ENCODE measurements at regions not wholly inside any gene's neighbourhood (a gene's known extent, or its start where the extent isn't known, plus 50 kb on each side); places are given as distances from the start of the nearest gene placed in this dataset.

GRCh38 chr7:41491308-41491707, 211.6 kb downstream of the INHBA start:
- Histone ChIP-seq H3K9me3 (no peaks in the 10 kb centered on the region), H3K4me3 (no peak overlapping the region), H3K36me3 (no peaks in the 10 kb centered on the region), H3K27ac (no peak overlapping the region), H3K27me3 (replicated peaks; ENCODE audit: insufficient read depth) (no peaks in the 10 kb centered on the region), H3K4me1 (ENCODE audit: control insufficient read depth in 1 of 2, low read depth in 2 of 2) (no peaks in the 10 kb centered on the region)
- TF ChIP-seq, protein P1, sequence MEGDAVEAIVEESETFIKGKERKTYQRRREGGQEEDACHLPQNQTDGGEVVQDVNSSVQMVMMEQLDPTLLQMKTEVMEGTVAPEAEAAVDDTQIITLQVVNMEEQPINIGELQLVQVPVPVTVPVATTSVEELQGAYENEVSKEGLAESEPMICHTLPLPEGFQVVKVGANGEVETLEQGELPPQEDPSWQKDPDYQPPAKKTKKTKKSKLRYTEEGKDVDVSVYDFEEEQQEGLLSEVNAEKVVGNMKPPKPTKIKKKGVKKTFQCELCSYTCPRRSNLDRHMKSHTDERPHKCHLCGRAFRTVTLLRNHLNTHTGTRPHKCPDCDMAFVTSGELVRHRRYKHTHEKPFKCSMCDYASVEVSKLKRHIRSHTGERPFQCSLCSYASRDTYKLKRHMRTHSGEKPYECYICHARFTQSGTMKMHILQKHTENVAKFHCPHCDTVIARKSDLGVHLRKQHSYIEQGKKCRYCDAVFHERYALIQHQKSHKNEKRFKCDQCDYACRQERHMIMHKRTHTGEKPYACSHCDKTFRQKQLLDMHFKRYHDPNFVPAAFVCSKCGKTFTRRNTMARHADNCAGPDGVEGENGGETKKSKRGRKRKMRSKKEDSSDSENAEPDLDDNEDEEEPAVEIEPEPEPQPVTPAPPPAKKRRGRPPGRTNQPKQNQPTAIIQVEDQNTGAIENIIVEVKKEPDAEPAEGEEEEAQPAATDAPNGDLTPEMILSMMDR (IDR thresholded peaks at IDR 0.05): no peak
- DNase-seq (ENCODE audit: low spot score) (no peak), ATAC-seq (ENCODE audit: insufficient number of reproducible peaks, low FRiP score, low read depth) (no peak)

GRCh38 chr7:41489885-41490284, 213.0 kb downstream of the INHBA start:
- Histone ChIP-seq H3K27ac (no peak overlapping the region), H3K4me3 (no peak overlapping the region), H3K9me3 (no peaks in the 10 kb centered on the region), H3K36me3 (no peaks in the 10 kb centered on the region), H3K27me3 (replicated peaks; ENCODE audit: insufficient read depth) (no peaks in the 10 kb centered on the region), H3K4me1 (ENCODE audit: control insufficient read depth in 1 of 2, low read depth in 2 of 2) (no peaks in the 10 kb centered on the region)
- DNase-seq (ENCODE audit: low spot score) (no peak), ATAC-seq (ENCODE audit: insufficient number of reproducible peaks, low FRiP score, low read depth) (no peak)
- TF ChIP-seq, protein P1 (IDR thresholded peaks at IDR 0.05): no peak

- no peaks in the 10 kb centered on the region for H3K36me3 ChIP-seq
- H3K4me1 ChIP-seq (ENCODE audit: control insufficient read depth in 1 of 2, low read depth in 2 of 2): no peaks in the 10 kb centered on the region
- H3K9me3 ChIP-seq: no peaks in the 10 kb centered on the region
- no peak overlapping the region for H3K4me3 ChIP-seq
- TF ChIP-seq, protein P1 (IDR thresholded peaks at IDR 0.05): no peak
- no peaks in the 10 kb centered on the region for H3K27me3 ChIP-seq (replicated peaks; ENCODE audit: insufficient read depth)
- no peak for DNase-seq (ENCODE audit: low spot score)
- no peak for ATAC-seq (ENCODE audit: insufficient number of reproducible peaks, low FRiP score, low read depth)
- H3K27ac ChIP-seq: no peak overlapping the region
Measured at GRCh38 chr7:41487229-41487940, 215.5 kb downstream of the INHBA start.

GRCh38 chr7:41481353-41481752, 221.5 kb downstream of the INHBA start:
- DNase-seq (ENCODE audit: low spot score) (no peak), ATAC-seq (ENCODE audit: insufficient number of reproducible peaks, low FRiP score, low read depth) (no peak)
- Histone ChIP-seq H3K4me1 (ENCODE audit: control insufficient read depth in 1 of 2, low read depth in 2 of 2) (peaks cover 13 to 40% of the 10 kb centered on the region in 2 donors), H3K9me3 (no peaks in the 10 kb centered on the region), H3K36me3 (no peaks in the 10 kb centered on the region), H3K4me3 (no peak overlapping the region), H3K27ac (no peak overlapping the region), H3K27me3 (replicated peaks; ENCODE audit: insufficient read depth) (no peaks in the 10 kb centered on the region)
- TF ChIP-seq, protein P1 (IDR thresholded peaks at IDR 0.05): no peak

GRCh38 chr7:41478187-41478586, 224.7 kb downstream of the INHBA start:
- TF ChIP-seq, protein P1 (IDR thresholded peaks at IDR 0.05): no peak
- ATAC-seq (ENCODE audit: insufficient number of reproducible peaks, low FRiP score, low read depth): no peak
- H3K9me3 ChIP-seq: no peaks in the 10 kb centered on the region
- no peaks in the 10 kb centered on the region for H3K36me3 ChIP-seq
- H3K4me3 ChIP-seq: no peak overlapping the region
- H3K4me1 ChIP-seq (ENCODE audit: control insufficient read depth in 1 of 2, low read depth in 2 of 2): peaks cover 13 to 41% of the 10 kb centered on the region in 2 donors
- DNase-seq (ENCODE audit: low spot score): no peak
- H3K27me3 ChIP-seq (replicated peaks; ENCODE audit: insufficient read depth): no peaks in the 10 kb centered on the region
- peak overlapping the region in 1 of 2 donors; percentile 7 for H3K27ac ChIP-seq
